Liver (tissue), 8 donors: ENCODE measurements at regions not wholly inside any gene's neighbourhood (a gene's known extent, or its start where the extent isn't known, plus 50 kb on each side); places are given as distances from the start of the nearest gene placed in this dataset.

ENCODE experiments used
- DNase-seq: peaks from one replicate; pipeline ENCODE4 v3.0.0-alpha.2; 2017; ENCODE audit warnings: low spot score
- H3K27ac ChIP-seq, 2 donors: one replicate each; pipeline ENCODE4 v1.7.0; 2013; ENCODE audit warnings: inconsistent platforms in 2 of 2, low read length in 2 of 2, control low read depth in 1 of 2, low read depth in 1 of 2, mild to moderate bottlenecking in 1 of 2
- H3K27me3 ChIP-seq, 4 donors: one replicate each; pipeline versions ENCODE4 v1.6.1 to v1.7.0; 2013; ENCODE audit warnings: low read length in 3 of 4, inconsistent platforms in 1 of 4, mild to moderate bottlenecking in 1 of 4, moderate library complexity in 1 of 4; ENCODE audit not compliant: control insufficient read depth in 4 of 4, insufficient read depth in 4 of 4
- H3K36me3 ChIP-seq, 4 donors: one replicate each; pipeline versions ENCODE4 v1.6.1 to v1.7.0; 2013; ENCODE audit warnings: low read length in 3 of 4, mild to moderate bottlenecking in 3 of 4, low read depth in 1 of 4, moderate library complexity in 1 of 4; ENCODE audit not compliant: control insufficient read depth in 4 of 4, insufficient read depth in 3 of 4
- H3K4me1 ChIP-seq, 4 donors: one replicate each; pipeline versions ENCODE4 v1.6.1 to v1.7.0; 2013; ENCODE audit warnings: low read length in 3 of 4, mild to moderate bottlenecking in 3 of 4, moderate library complexity in 1 of 4; ENCODE audit not compliant: control insufficient read depth in 4 of 4, insufficient read depth in 4 of 4
- H3K4me3 ChIP-seq, 3 donors: one replicate each; pipeline versions ENCODE4 v1.6.1 to v1.7.0; 2013; ENCODE audit warnings: low read length in 3 of 3, control low read depth in 1 of 3, low read depth in 1 of 3, mild to moderate bottlenecking in 1 of 3
- H3K9ac ChIP-seq, 2 donors: one replicate each; pipeline ENCODE4 v1.7.0; 2013; ENCODE audit warnings: low read length in 2 of 2, mild to moderate bottlenecking in 2 of 2, moderate library complexity in 2 of 2, control low read depth in 1 of 2, low read depth in 1 of 2
- H3K9me3 ChIP-seq, 4 donors: one replicate each; pipeline versions ENCODE4 v1.6.1 to v1.7.0; 2013; ENCODE audit warnings: low read length in 3 of 4; ENCODE audit not compliant: control insufficient read depth in 4 of 4
- EGR1 ChIP-seq, 2 donors: IDR thresholded peaks; 2 replicates each; pipeline ENCODE4 v1.6.1; 2016 to 2018; ENCODE audit warnings: antibody characterized with exemption in 2 of 2, low read depth in 2 of 2
- FOXA1 ChIP-seq: IDR thresholded peaks from 2 replicates; pipeline ENCODE4 v1.6.1; 2016; ENCODE audit warnings: antibody characterized with exemption
- FOXA2 ChIP-seq: IDR thresholded peaks from 2 replicates; pipeline ENCODE4 v1.6.1; 2016; ENCODE audit warnings: antibody characterized with exemption
- GABPA ChIP-seq, 2 donors: IDR thresholded peaks in 1 of 2; conservative IDR thresholded peaks in 1 of 2; 2 replicates each; pipeline ENCODE4 v1.6.1; 2016; ENCODE audit warnings: antibody characterized with exemption in 2 of 2, mild to moderate bottlenecking in 1 of 2, moderate library complexity in 1 of 2
- HNF4A ChIP-seq, 2 donors: conservative IDR thresholded peaks; 2 replicates each; pipeline ENCODE4 v1.6.1; 2016; ENCODE audit warnings: antibody characterized with exemption in 2 of 2, mild to moderate bottlenecking in 2 of 2
- HNF4G ChIP-seq: IDR thresholded peaks from 2 replicates; pipeline ENCODE4 v1.6.1; 2016; ENCODE audit warnings: antibody characterized with exemption
- JUND ChIP-seq, 2 donors: IDR thresholded peaks; 2 replicates each; pipeline ENCODE4 v1.6.1; 2016; ENCODE audit warnings: antibody characterized with exemption in 2 of 2
- RAD21 ChIP-seq, 2 donors: IDR thresholded peaks; 2 replicates each; pipeline ENCODE4 v1.6.1; 2016; ENCODE audit warnings: antibody characterized with exemption in 2 of 2, mild to moderate bottlenecking in 2 of 2
- RXRA ChIP-seq, 2 donors: IDR thresholded peaks; 2 replicates each; pipeline ENCODE4 v1.6.1; 2017 to 2018; ENCODE audit warnings: antibody characterized with exemption in 2 of 2, mild to moderate bottlenecking in 1 of 2
- SP1 ChIP-seq: IDR thresholded peaks from 2 replicates; pipeline ENCODE4 v1.6.1; 2018; ENCODE audit warnings: antibody characterized with exemption, mild to moderate bottlenecking
- TAF1 ChIP-seq: conservative IDR thresholded peaks from 2 replicates; pipeline ENCODE4 v1.6.1; 2016; ENCODE audit warnings: antibody characterized with exemption, mild to moderate bottlenecking
- WGBS: extraction: QIAGEN DNeasy Blood & Tissue Kit; methylation state at CpG from one replicate; pipeline ENCODE4 v1.1.7; 2013; 5-methylcytosine and 5-hydroxymethylcytosine counted together
- TF ChIP-seq, protein P1 (sequence below): fragments of 150-350 bp; IDR thresholded peaks from 2 replicates; pipeline ENCODE4 v1.5.1; 2017; ENCODE audit warnings: improper control_type of control experiment, low read depth, low read length; ENCODE audit not compliant: missing input control
- TF ChIP-seq, protein P2 (sequence below): IDR thresholded peaks from 2 replicates; pipeline ENCODE4 v1.6.1; 2016; ENCODE audit warnings: antibody characterized with exemption
- TF ChIP-seq, protein P3 (sequence below): IDR thresholded peaks from 2 replicates; pipeline ENCODE4 v1.6.1; 2016; ENCODE audit warnings: antibody characterized with exemption, mild to moderate bottlenecking
- TF ChIP-seq, protein P4 (sequence below): IDR thresholded peaks from 2 replicates; pipeline ENCODE4 v1.6.1; 2016; ENCODE audit warnings: antibody characterized with exemption
- donor health status: healthy.
- donor health status: healthy.
- donor health status: healthy.
- donor health status: healthy.
- donor health status: healthy.

DNA sequence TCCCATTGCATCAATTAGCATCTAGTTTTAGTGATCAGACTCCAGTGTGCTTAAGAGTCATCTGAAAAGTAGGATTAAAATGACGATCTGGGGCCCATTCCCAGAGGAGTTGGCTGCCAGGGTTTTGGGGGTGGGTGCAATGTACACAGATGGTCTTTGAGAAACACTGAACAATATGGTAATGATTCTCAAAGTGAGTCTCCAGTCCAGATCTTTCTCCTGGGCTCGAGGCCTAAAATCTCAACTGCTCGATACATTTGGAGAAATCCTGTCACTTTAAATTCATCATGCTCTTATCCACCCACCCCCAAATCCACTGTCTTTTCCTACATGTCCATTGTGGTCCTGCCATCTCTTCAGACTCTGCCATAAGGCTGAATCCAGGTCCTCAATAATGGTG, 80.7 kb upstream of the MYLIP start:
- no peak overlapping the region for H3K27ac ChIP-seq
- no peak overlapping the region for H3K4me3 ChIP-seq
- no peak overlapping the region for H3K9ac ChIP-seq
- no peaks in the 10 kb centered on the region for H3K27me3 ChIP-seq
- H3K4me1 ChIP-seq: no peaks in the 10 kb centered on the region
- no peak for TF ChIP-seq RXRA (IDR thresholded peaks at IDR 0.05)
- no peak for TF ChIP-seq HNF4G
- TF ChIP-seq RAD21 (IDR thresholded peaks at IDR 0.05): no peak
- TF ChIP-seq, protein P1, sequence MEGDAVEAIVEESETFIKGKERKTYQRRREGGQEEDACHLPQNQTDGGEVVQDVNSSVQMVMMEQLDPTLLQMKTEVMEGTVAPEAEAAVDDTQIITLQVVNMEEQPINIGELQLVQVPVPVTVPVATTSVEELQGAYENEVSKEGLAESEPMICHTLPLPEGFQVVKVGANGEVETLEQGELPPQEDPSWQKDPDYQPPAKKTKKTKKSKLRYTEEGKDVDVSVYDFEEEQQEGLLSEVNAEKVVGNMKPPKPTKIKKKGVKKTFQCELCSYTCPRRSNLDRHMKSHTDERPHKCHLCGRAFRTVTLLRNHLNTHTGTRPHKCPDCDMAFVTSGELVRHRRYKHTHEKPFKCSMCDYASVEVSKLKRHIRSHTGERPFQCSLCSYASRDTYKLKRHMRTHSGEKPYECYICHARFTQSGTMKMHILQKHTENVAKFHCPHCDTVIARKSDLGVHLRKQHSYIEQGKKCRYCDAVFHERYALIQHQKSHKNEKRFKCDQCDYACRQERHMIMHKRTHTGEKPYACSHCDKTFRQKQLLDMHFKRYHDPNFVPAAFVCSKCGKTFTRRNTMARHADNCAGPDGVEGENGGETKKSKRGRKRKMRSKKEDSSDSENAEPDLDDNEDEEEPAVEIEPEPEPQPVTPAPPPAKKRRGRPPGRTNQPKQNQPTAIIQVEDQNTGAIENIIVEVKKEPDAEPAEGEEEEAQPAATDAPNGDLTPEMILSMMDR: no peak
- no peak for TF ChIP-seq FOXA1
- no peak for TF ChIP-seq TAF1
- no peak for TF ChIP-seq JUND (IDR thresholded peaks at IDR 0.05)
- TF ChIP-seq HNF4A (conservative IDR thresholded peaks at IDR 0.05): no peak
- TF ChIP-seq, protein P2, sequence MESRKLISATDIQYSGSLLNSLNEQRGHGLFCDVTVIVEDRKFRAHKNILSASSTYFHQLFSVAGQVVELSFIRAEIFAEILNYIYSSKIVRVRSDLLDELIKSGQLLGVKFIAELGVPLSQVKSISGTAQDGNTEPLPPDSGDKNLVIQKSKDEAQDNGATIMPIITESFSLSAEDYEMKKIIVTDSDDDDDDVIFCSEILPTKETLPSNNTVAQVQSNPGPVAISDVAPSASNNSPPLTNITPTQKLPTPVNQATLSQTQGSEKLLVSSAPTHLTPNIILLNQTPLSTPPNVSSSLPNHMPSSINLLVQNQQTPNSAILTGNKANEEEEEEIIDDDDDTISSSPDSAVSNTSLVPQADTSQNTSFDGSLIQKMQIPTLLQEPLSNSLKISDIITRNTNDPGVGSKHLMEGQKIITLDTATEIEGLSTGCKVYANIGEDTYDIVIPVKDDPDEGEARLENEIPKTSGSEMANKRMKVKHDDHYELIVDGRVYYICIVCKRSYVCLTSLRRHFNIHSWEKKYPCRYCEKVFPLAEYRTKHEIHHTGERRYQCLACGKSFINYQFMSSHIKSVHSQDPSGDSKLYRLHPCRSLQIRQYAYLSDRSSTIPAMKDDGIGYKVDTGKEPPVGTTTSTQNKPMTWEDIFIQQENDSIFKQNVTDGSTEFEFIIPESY: no peak
- TF ChIP-seq EGR1 (IDR thresholded peaks at IDR 0.05; ENCODE audit: low read depth in 2 of 2): no peak
- no peak for TF ChIP-seq GABPA (IDR thresholded peaks at IDR 0.05 in 1 of 2, conservative IDR thresholded peaks at IDR 0.05 in 1 of 2)
- no peak for TF ChIP-seq FOXA2
- WGBS: 92% methylated on average over 3 of the region's 3 CpGs
- no peaks in the 10 kb centered on the region for H3K9me3 ChIP-seq
- DNase-seq: no peak
- H3K36me3 ChIP-seq: no peaks in the 10 kb centered on the region

DNA sequence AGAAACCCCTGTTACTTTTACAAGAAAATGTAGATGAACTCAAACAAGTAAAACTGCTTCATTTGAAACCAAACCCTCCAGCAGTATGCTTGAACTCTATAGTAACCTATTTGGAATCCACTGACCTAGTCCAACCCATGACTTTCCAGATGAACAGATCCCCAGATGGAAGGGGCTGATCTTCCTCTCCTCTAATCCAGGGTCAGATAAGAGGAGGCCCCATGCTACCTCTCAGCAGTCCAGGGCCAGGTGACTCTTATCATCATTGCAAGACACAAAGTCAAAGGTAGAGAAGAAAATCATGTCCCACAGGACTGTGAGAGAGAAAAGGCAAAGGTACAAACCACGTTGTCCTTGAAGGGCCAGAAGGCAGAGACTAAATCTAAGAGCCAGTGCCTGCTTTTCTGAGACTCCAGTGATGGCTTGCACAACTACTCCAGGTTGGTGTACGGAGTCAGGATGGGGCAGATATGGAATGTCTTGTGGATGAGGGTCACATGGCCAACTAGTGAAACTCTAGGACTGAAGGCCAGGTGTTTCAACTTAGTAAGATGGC, 81.4 kb upstream of the MYLIP start:
- H3K27ac ChIP-seq: no peak overlapping the region
- no peaks in the 10 kb centered on the region for H3K36me3 ChIP-seq
- no peaks in the 10 kb centered on the region for H3K9me3 ChIP-seq
- TF ChIP-seq, protein P3, sequence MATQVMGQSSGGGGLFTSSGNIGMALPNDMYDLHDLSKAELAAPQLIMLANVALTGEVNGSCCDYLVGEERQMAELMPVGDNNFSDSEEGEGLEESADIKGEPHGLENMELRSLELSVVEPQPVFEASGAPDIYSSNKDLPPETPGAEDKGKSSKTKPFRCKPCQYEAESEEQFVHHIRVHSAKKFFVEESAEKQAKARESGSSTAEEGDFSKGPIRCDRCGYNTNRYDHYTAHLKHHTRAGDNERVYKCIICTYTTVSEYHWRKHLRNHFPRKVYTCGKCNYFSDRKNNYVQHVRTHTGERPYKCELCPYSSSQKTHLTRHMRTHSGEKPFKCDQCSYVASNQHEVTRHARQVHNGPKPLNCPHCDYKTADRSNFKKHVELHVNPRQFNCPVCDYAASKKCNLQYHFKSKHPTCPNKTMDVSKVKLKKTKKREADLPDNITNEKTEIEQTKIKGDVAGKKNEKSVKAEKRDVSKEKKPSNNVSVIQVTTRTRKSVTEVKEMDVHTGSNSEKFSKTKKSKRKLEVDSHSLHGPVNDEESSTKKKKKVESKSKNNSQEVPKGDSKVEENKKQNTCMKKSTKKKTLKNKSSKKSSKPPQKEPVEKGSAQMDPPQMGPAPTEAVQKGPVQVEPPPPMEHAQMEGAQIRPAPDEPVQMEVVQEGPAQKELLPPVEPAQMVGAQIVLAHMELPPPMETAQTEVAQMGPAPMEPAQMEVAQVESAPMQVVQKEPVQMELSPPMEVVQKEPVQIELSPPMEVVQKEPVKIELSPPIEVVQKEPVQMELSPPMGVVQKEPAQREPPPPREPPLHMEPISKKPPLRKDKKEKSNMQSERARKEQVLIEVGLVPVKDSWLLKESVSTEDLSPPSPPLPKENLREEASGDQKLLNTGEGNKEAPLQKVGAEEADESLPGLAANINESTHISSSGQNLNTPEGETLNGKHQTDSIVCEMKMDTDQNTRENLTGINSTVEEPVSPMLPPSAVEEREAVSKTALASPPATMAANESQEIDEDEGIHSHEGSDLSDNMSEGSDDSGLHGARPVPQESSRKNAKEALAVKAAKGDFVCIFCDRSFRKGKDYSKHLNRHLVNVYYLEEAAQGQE: no peak
- TF ChIP-seq, protein P4, sequence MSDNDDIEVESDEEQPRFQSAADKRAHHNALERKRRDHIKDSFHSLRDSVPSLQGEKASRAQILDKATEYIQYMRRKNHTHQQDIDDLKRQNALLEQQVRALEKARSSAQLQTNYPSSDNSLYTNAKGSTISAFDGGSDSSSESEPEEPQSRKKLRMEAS: no peak
- TF ChIP-seq SP1 (no peak), JUND (IDR thresholded peaks at IDR 0.05) (no peak), RAD21 (IDR thresholded peaks at IDR 0.05) (no peak), EGR1 (IDR thresholded peaks at IDR 0.05; ENCODE audit: low read depth in 2 of 2) (no peak), RXRA (IDR thresholded peaks at IDR 0.05) (no peak), GABPA (IDR thresholded peaks at IDR 0.05 in 1 of 2, conservative IDR thresholded peaks at IDR 0.05 in 1 of 2) (no peak)
- no peak overlapping the region for H3K9ac ChIP-seq
- H3K27me3 ChIP-seq: no peaks in the 10 kb centered on the region
- H3K4me3 ChIP-seq: no peak overlapping the region
- H3K4me1 ChIP-seq: no peaks in the 10 kb centered on the region
- no peak for DNase-seq
- 84% methylated on average over 2 of the region's 2 CpGs for WGBS
